GM12864 (cell line): ENCODE measurements at regions not wholly inside any gene's neighbourhood (a gene's known extent, or its start where the extent isn't known, plus 50 kb on each side); places are given as distances from the start of the nearest gene placed in this dataset.
"Not testable (repeated sequence)": the region's sequence is repeated elsewhere in the genome, so short reads cannot be mapped to it uniquely, and the experiment has no call there.

Source experiments
- DNase-seq: peaks from one replicate; pipeline ENCODE4 v3.0.0-alpha.2; 2011; ENCODE audit warnings: low read depth
- H3K4me3 ChIP-seq: 2 replicates; pipeline ENCODE4 v1.5.1; 2011; ENCODE audit warnings: mild to moderate bottlenecking, low read depth, low read length, control low read depth
- CTCF ChIP-seq: IDR thresholded peaks from 2 replicates; pipeline ENCODE4 v1.5.1; 2011; ENCODE audit warnings: low read depth, mild to moderate bottlenecking, moderate library complexity, low read length, control low read depth, inconsistent platforms; ENCODE audit errors: missing control alignments

GRCh38 chr12:67543021-67543770 lies 105.3 kb upstream of the DYRK2 start:
- TF ChIP-seq CTCF: no peak
- no peak overlapping the region for H3K4me3 ChIP-seq

GRCh38 chr12:67545298-67545697 lies 103.2 kb upstream of the DYRK2 start:
- DNase-seq: no peak
- no peak overlapping the region for H3K4me3 ChIP-seq
- no peak for TF ChIP-seq CTCF

More at GRCh38 chr12:67543021-67543770, 105.3 kb upstream of the DYRK2 start:
- DNase-seq: no peak

- no peak for DNase-seq
- H3K4me3 ChIP-seq: no peak overlapping the region
- TF ChIP-seq CTCF: no peak
Measured at GRCh38 chr12:67546746-67547145, 101.8 kb upstream of the DYRK2 start.

- DNase-seq, H3K4me3 ChIP-seq: not testable (repeated sequence)
Measured at GRCh38 chr12:67555075-67555717, 93.3 kb upstream of the DYRK2 start.

GRCh38 chr12:67558775-67559174 lies 89.8 kb upstream of the DYRK2 start:
- H3K4me3 ChIP-seq: no peak overlapping the region
- no peak for TF ChIP-seq CTCF
- DNase-seq: no peak

GRCh38 chr12:67559751-67560150 lies 88.8 kb upstream of the DYRK2 start:
- H3K4me3 ChIP-seq: no peak overlapping the region
- no peak for DNase-seq
- no peak for TF ChIP-seq CTCF

- H3K4me3 ChIP-seq: no peak overlapping the region
- TF ChIP-seq CTCF: no peak
- no peak for DNase-seq
Measured at GRCh38 chr12:67562513-67563287, 85.8 kb upstream of the DYRK2 start.
